Lower leg skin (tissue), 4 donors: ENCODE measurements at regions not wholly inside any gene's neighbourhood (a gene's known extent, or its start where the extent isn't known, plus 50 kb on each side); places are given as distances from the start of the nearest gene placed in this dataset.

Experiments
- DNase-seq, 2 donors: peaks; one replicate each; pipeline ENCODE4 v3.0.0-alpha.2; 2019; ENCODE audit warnings: low spot score in 2 of 2
- H3K4me3 ChIP-seq: fragments of 200-600 bp; sonication (generic); 2 replicates; pipeline ENCODE4 v1.5.1; 2017; ENCODE audit warnings: mild to moderate bottlenecking, low read depth; ENCODE audit not compliant: poor library complexity, severe bottlenecking
- POLR2A ChIP-seq, 2 donors: fragments of 450-650 bp; IDR thresholded peaks; one replicate each; pipeline ENCODE4 v1.6.1; 2016 to 2017; ENCODE audit warnings: antibody characterized with exemption in 2 of 2, mild to moderate bottlenecking in 1 of 2, moderate library complexity in 1 of 2
- WGBS, 2 donors: methylation state at CpG; one replicate each; pipeline ENCODE4 v1.1.5; 2018; 5-methylcytosine and 5-hydroxymethylcytosine counted together
- intact Hi-C: fragments of 100-400 bp; cut with DNase I; formaldehyde crosslinking; loops from one replicate; pipeline ENCODE4 v1.15.0; 2023; ENCODE audit warnings: low total_unique reads
- TF ChIP-seq, protein P1 (sequence below), 3 donors: fragments of 450-650 bp; IDR thresholded peaks; one replicate each; pipeline ENCODE4 v1.5.1; 2016; ENCODE audit warnings: antibody characterized with exemption in 3 of 3, mild to moderate bottlenecking in 3 of 3, moderate library complexity in 2 of 3

DNA sequence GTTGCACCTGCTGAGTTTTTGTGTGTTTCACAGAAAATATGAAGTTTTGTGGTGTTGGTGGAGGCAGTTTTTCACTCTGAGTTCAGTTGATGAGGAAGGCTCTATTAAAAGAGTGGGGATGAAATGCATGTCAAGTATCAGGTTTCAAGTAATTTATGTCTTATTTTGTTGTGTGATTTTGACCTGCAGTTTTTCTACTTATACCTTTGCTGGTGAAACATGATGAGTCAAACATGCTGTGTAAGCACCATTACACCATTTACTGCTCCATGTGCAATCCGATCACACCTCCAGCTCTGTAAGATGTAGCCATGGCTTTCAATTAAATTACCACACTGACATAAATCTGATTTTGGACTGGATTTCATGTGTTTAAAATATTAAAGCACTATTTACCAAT lies 174.5 kb upstream of the ZEB2 start:
- intact Hi-C loops = no loop called here
- no peak for TF ChIP-seq POLR2A (IDR thresholded peaks at IDR 0.05)
- TF ChIP-seq, protein P1, sequence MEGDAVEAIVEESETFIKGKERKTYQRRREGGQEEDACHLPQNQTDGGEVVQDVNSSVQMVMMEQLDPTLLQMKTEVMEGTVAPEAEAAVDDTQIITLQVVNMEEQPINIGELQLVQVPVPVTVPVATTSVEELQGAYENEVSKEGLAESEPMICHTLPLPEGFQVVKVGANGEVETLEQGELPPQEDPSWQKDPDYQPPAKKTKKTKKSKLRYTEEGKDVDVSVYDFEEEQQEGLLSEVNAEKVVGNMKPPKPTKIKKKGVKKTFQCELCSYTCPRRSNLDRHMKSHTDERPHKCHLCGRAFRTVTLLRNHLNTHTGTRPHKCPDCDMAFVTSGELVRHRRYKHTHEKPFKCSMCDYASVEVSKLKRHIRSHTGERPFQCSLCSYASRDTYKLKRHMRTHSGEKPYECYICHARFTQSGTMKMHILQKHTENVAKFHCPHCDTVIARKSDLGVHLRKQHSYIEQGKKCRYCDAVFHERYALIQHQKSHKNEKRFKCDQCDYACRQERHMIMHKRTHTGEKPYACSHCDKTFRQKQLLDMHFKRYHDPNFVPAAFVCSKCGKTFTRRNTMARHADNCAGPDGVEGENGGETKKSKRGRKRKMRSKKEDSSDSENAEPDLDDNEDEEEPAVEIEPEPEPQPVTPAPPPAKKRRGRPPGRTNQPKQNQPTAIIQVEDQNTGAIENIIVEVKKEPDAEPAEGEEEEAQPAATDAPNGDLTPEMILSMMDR (IDR thresholded peaks at IDR 0.05) = no peak
- 67 to 74% methylated on average over 1 of the region's 1 CpG for WGBS, 2 donors
- DNase-seq = no peak
- no peak overlapping the region for H3K4me3 ChIP-seq

DNA sequence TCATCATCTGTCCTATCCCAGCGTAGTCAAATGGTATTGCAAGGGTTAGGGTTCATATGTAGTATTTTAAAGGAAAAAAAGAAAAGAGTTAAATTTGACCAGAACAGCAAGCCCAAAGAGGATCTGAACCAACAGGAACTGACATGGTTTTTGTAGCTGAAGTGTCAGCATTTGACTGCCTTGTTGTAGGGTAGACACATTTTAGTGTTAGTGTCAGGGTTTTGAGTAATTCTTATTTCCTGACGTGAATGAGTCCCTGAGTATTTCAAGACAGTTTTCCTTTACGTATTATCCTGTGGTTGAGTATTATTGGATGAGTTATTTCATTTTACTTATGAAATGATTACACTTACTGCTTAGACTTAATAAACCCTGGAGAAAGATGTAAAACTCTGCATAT lies 173.3 kb upstream of the ZEB2 start:
- intact Hi-C loops = no loop called here
- TF ChIP-seq, protein P1 (IDR thresholded peaks at IDR 0.05) = no peak
- no peak for TF ChIP-seq POLR2A (IDR thresholded peaks at IDR 0.05)
- WGBS, 2 donors = 89 to 91% methylated on average over 3 of the region's 3 CpGs
- no peak overlapping the region for H3K4me3 ChIP-seq
- DNase-seq = no peak

DNA sequence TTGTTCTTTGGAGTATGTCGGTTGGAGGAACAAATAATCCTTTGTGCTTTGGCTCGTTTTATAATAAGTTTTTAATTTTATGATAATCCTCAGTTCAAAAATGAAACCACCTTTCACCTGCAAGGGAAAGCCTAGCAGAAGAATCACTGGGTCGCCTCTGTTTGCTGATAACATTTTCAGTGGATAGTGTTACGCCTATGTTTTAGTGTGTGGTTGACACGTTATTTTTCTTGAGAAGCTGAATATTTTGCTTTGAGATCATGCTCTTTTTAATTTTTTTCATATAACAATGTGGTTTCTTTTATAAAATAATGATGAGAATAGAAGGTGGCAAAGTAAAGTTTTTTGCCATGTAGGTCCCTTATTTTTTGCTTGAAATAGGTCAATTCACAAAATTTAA lies 172.7 kb upstream of the ZEB2 start:
- intact Hi-C loops = no loop called here
- WGBS, 2 donors = 86% methylated on average over 5 of the region's 5 CpGs
- H3K4me3 ChIP-seq = no peak overlapping the region
- no peak for TF ChIP-seq POLR2A (IDR thresholded peaks at IDR 0.05)
- TF ChIP-seq, protein P1 (IDR thresholded peaks at IDR 0.05) = no peak
- no peak for DNase-seq

DNA sequence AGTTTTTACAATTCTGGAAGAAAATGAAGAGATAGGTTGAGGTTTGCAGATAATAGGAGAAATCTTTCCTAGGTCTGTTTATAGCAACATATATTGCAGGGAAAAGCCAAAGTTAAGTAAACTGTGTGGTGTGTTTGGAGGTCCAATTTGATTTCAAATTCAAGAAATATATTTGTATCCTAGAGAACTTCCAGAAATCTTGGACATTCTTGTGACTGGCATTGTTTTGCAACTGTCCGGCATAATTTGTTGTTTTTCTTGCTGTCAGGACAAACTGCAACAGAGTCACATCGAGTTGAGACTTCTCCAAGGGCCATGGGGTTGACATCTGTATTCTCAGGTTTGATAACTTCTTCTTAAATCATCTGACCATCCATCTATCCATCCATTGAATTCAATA lies 170.9 kb upstream of the ZEB2 start:
- intact Hi-C loops = no loop called here
- DNase-seq = no peak
- TF ChIP-seq, protein P1 (IDR thresholded peaks at IDR 0.05) = no peak
- TF ChIP-seq POLR2A (IDR thresholded peaks at IDR 0.05) = no peak
- WGBS, 2 donors = 80 to 90% methylated on average over 2 of the region's 2 CpGs
- no peak overlapping the region for H3K4me3 ChIP-seq

DNA sequence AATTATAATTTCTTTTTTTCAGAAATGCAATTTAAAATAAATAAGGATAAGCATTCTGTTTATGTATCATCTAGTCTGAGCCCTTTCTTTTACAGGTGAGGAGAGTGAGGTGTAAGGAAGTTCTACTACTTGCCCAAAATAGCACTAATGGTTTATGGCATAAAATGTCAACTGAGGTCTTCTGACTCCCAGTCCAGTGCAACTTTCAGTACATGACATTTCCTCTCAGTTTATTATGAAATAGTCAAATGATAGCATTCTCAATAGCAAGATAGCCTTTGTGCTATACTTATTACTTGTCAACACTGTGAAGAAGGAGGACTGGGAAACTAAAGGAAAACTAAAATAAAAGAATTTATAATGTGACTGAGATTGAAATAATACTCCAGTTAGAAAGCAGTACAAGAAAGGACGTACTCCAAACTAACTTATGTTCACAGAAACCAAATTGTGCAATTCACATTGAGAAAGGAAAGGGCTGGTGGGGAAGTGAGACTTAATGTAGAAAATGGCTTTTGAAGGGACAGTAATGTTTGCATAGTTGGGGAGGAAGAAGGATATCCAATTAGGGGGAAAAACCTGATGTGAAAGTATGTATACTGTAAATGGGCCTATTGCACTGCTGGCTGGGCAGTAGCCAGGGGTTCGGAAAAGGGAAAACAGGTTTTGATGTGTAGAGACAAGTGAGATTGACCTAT lies 166.7 kb upstream of the ZEB2 start:
- intact Hi-C loops = no loop called here
- TF ChIP-seq, protein P1 (IDR thresholded peaks at IDR 0.05) = no peak
- no peak for TF ChIP-seq POLR2A (IDR thresholded peaks at IDR 0.05)
- no peak for DNase-seq
- H3K4me3 ChIP-seq = no peak overlapping the region
- 70 to 76% methylated on average over 2 of the region's 2 CpGs for WGBS, 2 donors

DNA sequence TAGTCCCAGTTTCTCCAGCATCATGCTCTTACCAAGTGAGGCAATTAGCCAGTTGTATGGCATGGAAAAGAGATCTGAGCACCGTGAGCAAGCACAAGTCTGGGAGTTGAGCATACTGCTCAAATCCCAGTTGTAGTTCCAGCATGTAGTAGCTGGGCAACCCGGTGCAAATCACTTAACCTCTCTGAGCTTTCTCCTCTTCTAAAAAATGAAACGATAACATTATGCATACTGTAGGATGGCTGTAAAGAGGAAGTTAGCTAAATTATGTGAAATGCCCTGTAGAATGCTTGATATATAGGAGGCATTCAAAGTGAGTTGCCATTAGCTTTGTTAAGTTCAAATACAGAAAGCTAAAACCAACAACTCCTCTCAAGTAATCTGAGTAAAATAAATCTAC lies 164.0 kb upstream of the ZEB2 start:
- WGBS, 2 donors = 77 to 84% methylated on average over 3 of the region's 3 CpGs
- TF ChIP-seq, protein P1 (IDR thresholded peaks at IDR 0.05) = no peak
- TF ChIP-seq POLR2A (IDR thresholded peaks at IDR 0.05) = no peak
- H3K4me3 ChIP-seq = no peak overlapping the region
- no peak for DNase-seq
- intact Hi-C loops = no loop called here
